ENCODE measurements at regions not wholly inside any gene's neighbourhood (a gene's known extent, or its start where the extent isn't known, plus 50 kb on each side); places are given as distances from the start of the nearest gene placed in this dataset.
"Not testable (repeated sequence)": the region's sequence is repeated elsewhere in the genome, so short reads cannot be mapped to it uniquely, and the experiment has no call there.

DNA sequence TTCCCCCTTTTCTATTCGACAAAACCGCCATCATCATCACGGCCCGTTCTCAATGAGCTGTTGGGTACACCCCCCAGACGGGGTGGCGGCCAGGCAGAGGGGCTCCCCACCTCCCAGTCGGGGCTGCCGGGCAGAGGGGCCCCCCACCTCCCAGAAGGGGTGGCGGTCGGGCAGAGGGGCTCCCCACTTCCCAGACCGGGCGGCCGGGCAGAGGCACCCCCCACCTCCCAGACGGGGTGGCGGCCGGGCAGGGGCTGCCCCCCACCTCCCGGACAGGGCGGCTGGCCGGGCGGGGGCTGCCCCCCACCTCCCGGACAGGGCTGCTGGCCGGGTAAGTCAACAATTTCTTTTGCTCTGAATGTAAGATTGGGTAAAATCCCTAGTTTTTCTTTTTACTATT is 1162.2 kb upstream of the CELF2 start:
- DNase-seq (ENCODE audit: low read depth), result not testable (repeated sequence)

DNA sequence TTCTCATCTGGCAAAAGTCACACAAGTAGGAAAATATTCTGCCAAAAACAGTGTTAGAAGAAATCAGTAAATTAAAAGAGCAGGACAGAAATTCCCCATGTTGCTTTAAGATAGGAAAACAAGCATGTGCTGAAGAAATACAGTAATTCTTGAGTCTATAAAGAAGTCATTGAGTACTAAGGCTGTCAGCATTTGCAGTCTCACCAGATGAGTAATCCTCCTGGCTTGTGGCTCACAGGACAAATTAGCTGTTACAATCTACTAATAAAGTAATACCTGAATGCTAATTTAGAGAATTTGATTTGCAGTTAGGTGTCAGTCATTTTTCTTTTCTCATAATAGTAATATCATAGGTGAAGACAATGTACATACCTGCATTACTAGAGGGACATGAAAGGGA is 1158.9 kb upstream of the CELF2 start:
- DNase-seq (ENCODE audit: low read depth), result no peak

DNA sequence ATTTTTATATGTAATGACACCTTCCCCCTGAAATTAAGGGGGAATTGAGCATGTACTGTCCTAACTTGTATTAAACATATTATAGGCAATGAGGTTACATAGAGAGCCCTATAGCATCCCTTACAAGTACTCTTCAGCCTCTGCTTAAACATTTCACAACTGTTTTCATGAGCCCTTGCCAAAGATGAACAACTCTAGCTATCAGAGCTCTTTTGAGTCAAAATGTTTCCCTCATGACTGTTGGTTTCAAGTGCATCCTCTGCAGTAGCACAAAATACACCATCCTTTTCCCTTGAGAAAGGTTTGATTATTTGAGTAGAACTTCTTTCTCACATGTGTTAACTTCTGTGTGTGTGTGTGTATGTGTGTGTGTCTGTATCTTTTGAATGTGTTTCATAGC is 1157.6 kb upstream of the CELF2 start:
- no peak for DNase-seq (ENCODE audit: low read depth)

DNA sequence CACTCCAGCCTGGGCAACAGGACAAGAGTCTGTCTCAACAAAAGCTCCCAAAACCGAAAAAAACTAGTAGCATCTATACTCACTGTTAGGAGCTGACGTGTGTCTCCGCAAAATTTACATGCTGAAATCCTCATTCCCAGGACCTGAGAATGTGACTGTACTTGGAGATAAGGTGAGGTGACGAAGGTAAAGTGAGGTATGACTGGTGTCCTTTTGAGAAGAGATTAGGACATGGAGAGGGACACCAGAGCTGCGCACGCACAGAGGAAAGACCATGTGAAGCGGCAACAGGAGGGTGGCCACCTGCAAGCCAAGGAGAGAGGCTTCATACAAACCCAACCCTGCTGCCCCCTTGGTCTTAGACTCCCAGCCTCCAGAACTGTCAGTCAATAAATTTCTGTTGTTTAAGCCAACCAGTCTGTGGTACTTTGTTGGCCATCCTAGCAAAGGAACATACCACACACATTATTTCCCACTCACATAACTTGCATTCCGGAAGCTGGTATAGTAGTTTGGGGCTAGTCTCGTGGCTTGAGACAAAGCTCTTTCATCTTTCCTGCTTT is 1154.0 kb upstream of the CELF2 start:
- no peak for DNase-seq (ENCODE audit: low read depth)

DNA sequence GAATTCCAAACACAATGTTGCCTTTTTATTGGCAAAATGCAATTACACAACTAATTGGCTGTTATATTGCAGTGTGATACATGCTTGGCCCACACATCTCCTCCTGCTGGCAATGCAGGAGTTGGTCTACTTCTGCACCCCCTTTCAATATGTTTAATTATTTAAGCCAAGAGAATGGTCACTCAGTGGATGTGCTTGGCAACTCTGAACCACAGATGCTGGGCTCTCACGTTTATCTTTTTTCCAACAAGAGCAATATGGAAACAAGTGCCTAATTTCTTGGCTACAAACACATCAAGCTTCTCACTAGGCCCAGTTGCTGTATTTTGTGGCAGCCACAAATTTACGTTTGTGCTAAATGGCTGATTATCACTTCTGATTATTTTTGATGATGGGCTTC is 1149.2 kb upstream of the CELF2 start:
- DNase-seq (ENCODE audit: low read depth), result no peak

DNA sequence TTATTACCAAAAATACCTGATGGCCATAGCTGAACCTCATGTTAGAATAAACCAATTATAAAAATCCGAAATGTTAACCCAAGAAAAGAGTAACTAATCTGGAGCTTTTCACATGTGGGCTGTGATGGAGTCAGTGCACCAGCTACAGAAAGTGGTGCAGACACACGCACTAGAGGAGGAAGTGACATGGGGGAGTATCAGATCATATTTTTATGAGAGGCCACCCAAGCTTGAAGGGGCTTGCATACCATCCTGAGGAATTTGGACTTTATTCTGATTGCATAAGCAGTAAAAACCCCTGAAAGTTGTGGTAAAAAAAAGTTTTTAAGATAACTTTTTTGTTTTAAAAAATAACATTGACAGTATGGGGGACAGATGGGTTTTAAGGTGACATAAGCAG is 1148.5 kb upstream of the CELF2 start:
- no peak for DNase-seq (ENCODE audit: low read depth)

DNA sequence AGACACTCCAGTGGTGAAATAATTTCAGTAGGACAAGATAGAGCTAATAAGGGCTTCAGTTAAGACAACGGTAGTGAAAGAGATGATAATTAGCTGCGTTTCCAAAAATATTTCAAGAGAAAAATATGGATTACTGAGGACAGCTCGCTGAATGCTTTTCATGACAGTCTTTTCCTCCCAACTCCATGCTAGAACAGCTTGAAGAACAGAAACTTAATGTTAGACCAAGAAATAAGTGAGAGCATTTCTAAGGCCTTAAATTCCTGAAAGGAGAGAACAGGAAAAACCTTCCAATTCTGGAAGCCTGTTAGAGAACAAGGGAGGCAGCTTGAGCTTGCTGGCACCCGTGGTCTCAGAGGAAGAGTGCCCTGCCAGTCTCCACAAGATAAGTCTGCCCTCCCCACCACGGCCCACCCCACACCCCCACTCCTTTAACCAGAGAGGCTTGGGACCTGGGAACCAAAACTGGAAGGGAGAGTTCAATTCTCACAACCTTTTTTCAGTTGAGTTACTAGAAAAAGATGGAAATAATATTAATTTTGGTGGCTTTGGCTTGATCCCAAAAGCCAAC is 1148.0 kb upstream of the CELF2 start:
- DNase-seq (ENCODE audit: low read depth), result no peak

DNA sequence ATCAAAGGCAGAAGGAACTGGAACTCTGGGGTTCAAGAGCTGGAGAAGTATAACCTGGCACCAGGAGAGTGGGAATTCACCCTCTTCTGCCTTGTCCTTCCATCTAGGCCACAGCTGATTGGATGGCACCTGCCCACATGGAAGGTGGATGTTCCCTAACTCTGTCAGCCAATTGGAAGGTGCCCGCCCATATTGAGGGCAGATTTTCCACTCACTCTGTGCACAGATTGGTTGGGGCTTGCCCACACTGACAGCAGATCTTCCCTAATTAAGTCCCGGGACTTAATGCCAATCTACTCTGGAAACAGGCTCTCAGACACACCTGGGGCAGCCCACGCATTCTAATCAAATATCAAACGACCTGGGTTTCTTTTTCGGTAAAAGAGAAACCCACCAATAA is 1142.3 kb upstream of the CELF2 start:
- DNase-seq (ENCODE audit: low read depth), result no peak

DNA sequence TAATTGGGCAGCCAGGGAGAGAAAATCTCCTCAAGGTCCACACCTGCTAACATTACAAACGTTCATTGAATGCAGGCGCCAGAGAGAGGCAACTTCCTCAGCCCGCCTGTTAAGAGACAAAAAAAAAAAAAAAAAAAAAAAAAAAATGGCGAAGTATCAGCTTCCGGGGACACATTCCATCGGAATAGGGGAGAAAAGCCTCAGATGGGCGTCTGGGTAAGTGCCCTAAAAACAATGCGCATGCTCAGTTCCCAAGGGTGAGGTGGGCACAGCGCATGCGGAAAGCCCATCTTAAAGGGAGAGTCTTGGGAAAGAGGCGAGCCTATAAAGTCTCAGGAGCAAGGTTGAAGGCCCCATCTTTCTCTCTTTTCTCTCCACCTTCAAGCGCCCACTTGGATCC is 1139.7 kb upstream of the CELF2 start:
- no peak for DNase-seq (ENCODE audit: low read depth)

DNA sequence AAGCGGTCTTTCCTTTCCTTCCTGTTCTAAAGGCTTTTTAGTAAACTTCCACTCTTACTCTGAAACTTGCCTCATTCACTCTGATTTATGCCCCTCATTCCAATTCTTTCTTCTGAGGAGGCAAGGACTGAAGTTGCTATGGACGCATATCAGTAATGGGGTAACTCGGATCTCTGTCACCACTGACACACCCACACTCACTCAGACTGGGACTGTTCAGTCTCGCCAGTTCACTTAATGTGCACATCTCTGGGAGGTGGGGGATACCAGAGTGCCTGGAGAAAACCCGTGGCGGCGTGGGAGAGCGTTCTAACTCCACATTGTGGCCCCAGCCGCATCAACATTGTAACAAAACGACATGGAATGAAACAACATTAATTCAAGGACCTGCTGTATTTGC is 1139.3 kb upstream of the CELF2 start:
- DNase-seq (ENCODE audit: low read depth), result no peak

DNA sequence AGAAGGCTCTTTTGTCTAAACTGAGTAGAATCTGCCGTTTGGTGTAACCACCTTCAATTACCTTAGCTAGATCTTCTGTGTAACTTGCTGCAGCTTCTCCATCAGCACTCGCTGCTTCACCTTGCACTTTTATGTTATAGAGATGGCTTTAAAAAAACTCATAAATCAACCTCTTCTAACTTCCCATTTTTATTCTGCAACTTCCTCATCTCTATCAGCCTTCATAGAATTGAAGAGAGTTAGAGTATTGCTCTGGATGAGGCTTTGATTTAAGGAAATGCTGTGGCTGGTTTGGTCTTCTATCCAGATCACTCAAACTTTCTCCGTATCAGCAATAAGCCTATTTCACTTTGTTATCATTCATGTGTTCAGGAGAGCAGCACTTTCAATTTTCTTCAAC is 1131.9 kb upstream of the CELF2 start:
- DNase-seq (ENCODE audit: low read depth), result no peak

DNA sequence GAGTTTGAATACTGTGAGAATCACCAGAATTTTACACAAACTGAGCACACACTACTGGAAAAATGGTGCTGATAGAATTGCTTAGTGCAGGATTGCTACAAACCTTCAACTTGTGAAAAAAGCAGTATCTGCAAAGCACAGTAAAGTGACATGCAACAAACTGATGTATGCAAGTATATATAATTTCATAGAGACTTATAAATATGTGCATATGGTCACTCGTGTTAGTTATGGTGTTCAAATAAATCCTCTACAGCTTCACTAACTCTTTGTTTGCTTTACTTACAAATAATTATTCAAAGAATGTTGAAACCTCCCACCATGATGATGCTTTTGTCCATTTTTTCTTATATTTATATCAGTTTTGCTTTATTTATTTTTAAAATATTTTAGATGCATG is 1130.9 kb upstream of the CELF2 start:
- DNase-seq (ENCODE audit: low read depth), result no peak

DNA sequence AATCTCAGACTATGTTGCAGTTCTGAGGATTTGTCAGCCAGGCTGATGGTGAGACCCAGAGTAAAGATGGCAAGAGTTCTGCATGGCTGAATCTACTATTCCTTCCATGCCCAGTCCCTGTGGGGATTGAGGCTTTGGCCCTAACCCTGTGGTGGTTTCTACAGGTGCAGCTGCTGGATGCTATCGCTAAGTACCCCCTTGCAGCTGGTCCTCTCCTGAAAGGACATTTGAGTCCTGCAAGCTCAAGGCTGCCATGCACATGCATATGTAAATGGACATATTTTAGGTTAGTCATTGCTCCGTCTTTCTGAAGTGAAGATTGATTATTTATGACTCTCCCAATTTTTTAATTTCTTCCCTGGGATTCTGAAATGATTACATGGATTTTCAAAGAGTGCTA is 1122.2 kb upstream of the CELF2 start:
- DNase-seq (ENCODE audit: low read depth), result no peak

DNA sequence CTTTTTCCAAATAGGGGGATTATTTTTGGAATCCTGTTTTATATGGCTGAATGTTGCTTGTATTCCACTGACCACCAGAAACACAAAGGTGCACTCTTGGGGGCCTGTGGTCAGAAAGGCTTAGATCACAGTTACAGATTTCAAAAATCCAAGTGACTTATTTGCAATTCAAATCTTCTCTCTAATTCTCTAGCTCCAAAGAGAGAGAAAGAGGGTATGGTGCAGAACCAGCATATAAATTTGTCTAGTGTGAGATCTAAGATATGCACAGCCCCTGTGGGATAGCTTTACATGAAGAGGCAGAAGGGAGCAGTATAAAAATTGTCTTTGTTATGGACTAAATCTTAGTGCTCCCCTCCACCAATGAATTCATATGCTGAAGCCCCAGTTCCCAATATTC is 1121.7 kb upstream of the CELF2 start:
- no peak for DNase-seq (ENCODE audit: low read depth)

DNA sequence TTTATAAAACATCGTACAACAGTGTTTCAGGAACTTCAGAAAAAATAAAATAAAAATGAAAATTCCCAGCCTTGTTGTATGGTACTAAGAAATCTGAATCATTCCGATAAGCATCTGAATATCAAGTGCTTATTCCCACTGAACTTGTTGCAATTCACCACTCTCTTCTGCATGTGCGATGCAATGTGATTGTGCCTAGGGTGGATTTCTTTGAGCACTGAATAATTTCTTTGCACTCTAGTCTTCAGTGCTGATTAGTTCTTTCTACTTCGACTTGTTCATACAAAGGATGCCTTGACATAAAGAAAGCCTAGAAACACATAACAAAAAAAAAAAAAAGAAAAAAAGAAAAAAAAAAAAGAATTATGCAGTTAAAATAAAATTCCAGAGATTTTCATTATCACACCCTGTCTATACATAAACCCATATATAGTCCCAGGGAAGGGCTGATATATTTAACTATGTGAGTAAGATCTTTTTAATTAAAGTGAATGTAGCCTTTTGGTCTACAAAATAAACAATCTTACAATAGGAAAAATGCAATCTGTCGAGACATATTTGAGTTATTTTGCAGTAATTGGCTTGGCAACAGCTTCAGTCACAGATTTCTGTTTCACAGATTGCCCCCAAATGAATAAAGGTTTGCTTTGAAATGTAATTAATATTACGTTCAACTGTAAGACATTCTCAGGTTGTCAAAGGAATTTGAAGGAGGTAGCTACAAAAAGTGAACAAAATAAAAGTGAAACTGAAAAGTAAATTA is 1118.9 kb upstream of the CELF2 start:
- no peak for DNase-seq (ENCODE audit: low read depth)

DNA sequence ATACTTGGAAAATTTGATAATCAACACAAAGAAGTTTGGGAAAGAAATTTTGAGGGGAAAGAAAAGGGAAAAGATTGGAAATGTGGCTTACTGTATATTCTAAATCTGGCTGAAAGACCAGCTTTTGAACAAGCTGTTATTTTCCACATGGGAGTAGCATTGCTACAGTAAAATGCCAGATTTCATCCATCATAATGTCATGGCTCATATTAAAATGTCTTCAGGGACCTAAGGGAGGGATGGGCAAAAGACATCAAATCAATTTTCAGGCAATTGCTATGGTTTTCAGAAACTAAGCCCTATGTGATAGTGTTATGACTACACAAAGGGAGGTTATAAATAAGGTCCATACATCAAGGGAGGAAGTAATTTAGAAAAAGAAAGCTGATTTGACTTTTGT is 1116.9 kb upstream of the CELF2 start:
- DNase-seq (ENCODE audit: low read depth), result no peak

DNA sequence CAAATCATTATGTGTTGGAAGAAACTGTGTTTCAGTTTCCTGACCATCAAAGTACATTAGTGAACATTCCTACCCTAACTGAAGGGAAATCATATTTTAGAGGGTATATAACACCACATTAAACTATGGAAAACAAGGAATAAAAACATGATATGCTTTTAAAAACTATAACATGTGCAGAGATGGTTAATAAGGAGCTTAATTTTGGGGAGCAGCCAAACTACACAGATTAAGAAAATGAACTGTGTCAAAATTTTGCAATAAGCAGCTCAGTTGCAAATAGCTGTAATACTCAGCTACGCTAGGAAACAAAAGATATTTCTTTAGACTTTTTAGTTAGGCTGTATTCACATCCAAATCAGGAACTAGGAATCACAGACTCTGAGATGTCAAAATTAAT is 1115.7 kb upstream of the CELF2 start:
- DNase-seq (ENCODE audit: low read depth), result no peak

DNA sequence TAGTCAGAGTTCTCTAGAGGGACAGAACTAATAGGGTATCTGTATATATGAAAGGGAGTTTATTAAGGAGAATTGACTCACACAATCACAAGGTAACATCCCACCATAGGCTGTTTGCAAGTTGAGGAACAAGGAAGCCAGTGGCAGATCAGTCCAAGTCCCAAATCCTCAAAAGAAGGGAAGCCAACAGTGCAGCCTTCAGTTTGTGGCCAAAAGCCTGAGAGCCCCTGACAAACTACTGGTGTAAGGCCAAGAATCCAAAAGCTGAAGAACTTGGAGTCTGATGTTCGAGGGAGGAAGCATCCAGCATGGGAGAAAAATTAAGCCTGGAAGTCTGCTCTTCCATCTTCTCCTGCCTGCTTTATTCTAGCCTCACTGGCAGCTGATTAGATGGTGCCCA is 1107.2 kb upstream of the CELF2 start:
- DNase-seq (ENCODE audit: low read depth), result no peak

DNA sequence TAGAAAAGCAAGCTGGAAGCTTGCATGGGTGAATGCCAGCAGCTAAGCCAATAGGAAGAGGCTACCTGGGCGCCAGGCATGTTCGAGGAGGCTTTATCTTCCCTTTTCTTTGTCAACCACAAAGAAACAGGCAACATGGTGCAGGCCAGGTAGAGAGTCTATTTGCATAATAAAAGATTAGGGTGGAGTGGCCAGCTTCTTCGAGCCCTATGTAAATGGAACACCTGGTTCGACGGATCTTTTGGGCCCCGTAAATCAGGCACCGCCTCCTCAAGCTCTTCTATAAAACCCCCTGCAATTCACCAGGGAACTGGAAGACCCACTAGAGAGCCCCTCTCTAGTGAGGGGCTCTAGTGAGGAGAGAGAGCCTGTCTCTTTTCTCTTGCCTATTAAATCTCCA is 1106.2 kb upstream of the CELF2 start:
- no peak for DNase-seq (ENCODE audit: low read depth)

DNA sequence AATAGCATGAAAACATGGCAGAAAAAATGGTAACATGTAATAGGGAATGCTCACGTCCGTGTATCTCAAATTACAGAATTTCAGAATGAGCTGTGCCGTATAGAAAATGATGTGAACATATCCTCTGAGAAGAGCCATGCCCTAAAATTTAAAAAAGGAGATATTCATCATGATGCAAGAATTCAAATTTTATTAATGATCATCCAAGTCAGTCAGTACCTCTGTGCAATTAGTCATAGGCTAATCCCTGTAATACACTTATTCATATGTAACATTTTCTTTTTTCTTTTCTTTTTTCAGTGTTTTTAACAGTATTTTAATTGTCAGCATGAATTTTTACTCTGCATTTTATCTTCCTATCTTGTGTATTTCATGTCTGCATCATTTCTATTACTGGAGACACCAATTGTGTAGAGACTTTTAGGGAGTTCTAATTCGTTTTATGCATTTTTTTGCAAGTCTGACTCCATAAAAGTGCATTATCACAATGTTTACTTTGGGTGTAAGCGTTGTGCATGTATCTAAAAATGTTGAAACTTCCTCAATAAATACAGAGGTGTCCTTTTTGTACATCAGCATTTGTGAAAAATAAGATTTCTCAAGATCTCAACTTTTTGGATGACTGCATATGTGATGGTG is 1103.7 kb upstream of the CELF2 start:
- no peak for DNase-seq (ENCODE audit: low read depth)

DNA sequence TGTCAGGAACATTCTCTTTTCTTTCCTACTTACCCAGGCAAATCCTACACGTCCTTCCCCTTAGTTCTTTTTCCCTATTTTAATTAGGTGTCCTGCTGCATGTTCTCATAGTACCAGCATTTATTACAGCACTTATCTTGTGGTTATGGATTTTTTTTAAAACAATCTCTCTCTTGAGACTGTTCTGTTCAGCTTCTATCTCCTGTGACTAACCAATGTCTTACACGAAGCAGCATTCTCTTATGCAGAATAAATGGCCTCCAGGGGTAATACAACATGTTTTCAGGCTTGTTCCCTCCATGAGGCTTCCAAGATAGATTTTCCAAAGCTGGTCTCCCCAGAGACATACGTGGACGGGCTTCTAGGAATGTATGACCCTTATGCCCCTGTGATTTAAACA is 1096.1 kb upstream of the CELF2 start:
- DNase-seq (ENCODE audit: low read depth), result no peak

DNA sequence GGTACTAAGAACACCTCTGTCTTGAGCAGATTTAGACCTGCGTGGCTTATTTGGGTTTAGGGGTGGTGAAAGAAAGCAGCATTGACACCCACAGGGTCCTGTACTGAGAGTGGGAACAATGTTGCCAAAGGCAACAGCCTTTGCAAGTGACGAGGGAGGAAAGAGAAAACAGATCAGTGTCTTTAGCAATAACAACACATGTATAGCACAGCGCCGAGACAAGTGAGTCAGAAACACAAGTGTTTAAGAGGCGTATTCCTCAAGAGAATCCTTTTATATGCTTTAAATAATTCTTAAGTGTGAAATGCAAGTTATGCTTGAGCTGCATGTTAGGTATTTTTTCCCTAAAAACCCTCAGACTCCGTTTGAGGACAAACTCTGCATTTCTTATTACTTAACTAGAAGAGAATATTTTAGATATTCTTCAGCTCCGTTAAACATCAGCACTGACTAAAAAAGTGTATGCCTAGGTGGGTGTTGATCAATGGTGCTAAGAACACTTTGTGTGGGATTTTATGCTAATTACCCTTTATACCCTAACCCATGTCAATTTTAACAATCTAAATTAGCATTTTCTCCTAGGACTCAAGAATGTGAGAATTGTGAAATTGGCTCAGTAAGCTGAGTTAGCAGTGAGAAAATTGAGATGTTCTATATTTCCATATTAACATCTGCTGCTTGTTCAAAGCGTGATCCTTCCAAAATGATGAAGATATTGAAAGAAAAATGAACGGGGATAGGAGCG is 1095.4 kb upstream of the CELF2 start:
- DNase-seq (ENCODE audit: low read depth), result no peak

DNA sequence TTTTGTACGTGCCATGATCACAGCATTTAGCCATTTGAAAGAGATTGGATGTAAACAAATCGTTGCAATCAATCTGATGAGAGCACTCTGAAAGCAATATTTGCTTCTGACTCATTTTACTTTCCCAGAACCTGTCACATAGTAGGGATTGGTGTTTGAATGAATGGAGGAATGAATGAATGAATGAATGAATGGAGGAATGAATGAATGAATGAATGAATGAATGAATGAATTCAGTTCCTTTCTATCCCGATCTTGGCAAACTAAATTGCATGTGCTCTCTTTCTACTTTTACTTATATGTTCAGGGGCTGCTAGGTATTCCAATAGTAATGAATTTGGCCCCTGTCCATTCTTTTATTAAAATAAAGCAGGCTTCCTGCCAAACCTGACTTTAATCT is 1091.7 kb upstream of the CELF2 start:
- no peak for DNase-seq (ENCODE audit: low read depth)

All from ELR (cell line).